HUDEP-2 (cell line): ENCODE measurements at regions not wholly inside any gene's neighbourhood (a gene's known extent, or its start where the extent isn't known, plus 50 kb on each side); places are given as distances from the start of the nearest gene placed in this dataset.

Experiments used
- DNase-seq, 76 experiments: peaks; one replicate each; lab custom pipeline; 2025; ENCODE audit not compliant: unreplicated experiment in 76 of 76; lab: John Stamatoyannopoulos, UW

GRCh38 chr2:126345691-126346090, 310.3 kb upstream of the GYPC start:
- no peak for DNase-seq

GRCh38 chr2:126356631-126357030, 299.3 kb upstream of the GYPC start:
- DNase-seq: no peak

GRCh38 chr2:126358122-126358521, 297.8 kb upstream of the GYPC start:
- DNase-seq: no peak

GRCh38 chr2:126359494-126359893, 296.5 kb upstream of the GYPC start:
- DNase-seq: peak in 18 of 76 experiments; percentile 2 to 50 (median 13)

GRCh38 chr2:126367361-126367760, 288.6 kb upstream of the GYPC start:
- no peak for DNase-seq

- no peak for DNase-seq
Observed at GRCh38 chr2:126368758-126369157, 287.2 kb upstream of the GYPC start.

- no peak for DNase-seq
Observed at GRCh38 chr2:126370201-126370600, 285.8 kb upstream of the GYPC start.

- no peak for DNase-seq
Observed at GRCh38 chr2:126372406-126372805, 283.6 kb upstream of the GYPC start.

GRCh38 chr2:126378176-126378575, 277.8 kb upstream of the GYPC start:
- no peak for DNase-seq

GRCh38 chr2:126381091-126381490, 274.9 kb upstream of the GYPC start:
- no peak for DNase-seq

GRCh38 chr2:126382998-126383397, 273.0 kb upstream of the GYPC start:
- no peak for DNase-seq

GRCh38 chr2:126383800-126384199, 272.2 kb upstream of the GYPC start:
- no peak for DNase-seq

GRCh38 chr2:126385441-126385840, 270.5 kb upstream of the GYPC start:
- DNase-seq: no peak

- DNase-seq: no peak
Observed at GRCh38 chr2:126385983-126386382, 270.0 kb upstream of the GYPC start.

GRCh38 chr2:126389446-126389845, 266.5 kb upstream of the GYPC start:
- DNase-seq: no peak

GRCh38 chr2:126392889-126393288, 263.1 kb upstream of the GYPC start:
- DNase-seq: no peak

GRCh38 chr2:126399001-126399400, 257.0 kb upstream of the GYPC start:
- DNase-seq: peak in 13 of 76 experiments; percentile 0 to 21 (median 2)

- DNase-seq: no peak
Observed at GRCh38 chr2:126403039-126403628, 252.8 kb upstream of the GYPC start.

GRCh38 chr2:126406267-126406666, 249.7 kb upstream of the GYPC start:
- no peak for DNase-seq

GRCh38 chr2:126408671-126409070, 247.3 kb upstream of the GYPC start:
- no peak for DNase-seq

- no peak for DNase-seq
Observed at GRCh38 chr2:126409850-126410249, 246.1 kb upstream of the GYPC start.

- no peak for DNase-seq
Observed at GRCh38 chr2:126413079-126413478, 242.9 kb upstream of the GYPC start.

GRCh38 chr2:126419403-126419802, 236.6 kb upstream of the GYPC start:
- DNase-seq: no peak
